Keratinocyte (primary cell): ENCODE measurements at regions not wholly inside any gene's neighbourhood (a gene's known extent, or its start where the extent isn't known, plus 50 kb on each side); places are given as distances from the start of the nearest gene placed in this dataset.

Experiments
- DNase-seq: peaks from one replicate; pipeline ENCODE4 v3.0.0-alpha.2; 2011; ENCODE audit warnings: low read depth, missing footprints, low spot score
- FAIRE-seq: peaks from 2 replicates; lab custom pipeline; 2011; peaks lifted over from hg19 to GRCh38; lab: Jason Lieb, UNC
- H2AFZ ChIP-seq: 2 replicates; pipeline ENCODE4 v1.6.0; 2012; ENCODE audit warnings: low read length, control low read depth, inconsistent platforms; ENCODE audit not compliant: control insufficient read depth
- H3K27ac ChIP-seq: 2 replicates; pipeline ENCODE4 v1.5.1; 2011; ENCODE audit warnings: low read length; ENCODE audit not compliant: control insufficient read depth, insufficient read depth
- H3K27me3 ChIP-seq: 3 replicates; pipeline ENCODE4 v1.6.0; 2011; ENCODE audit warnings: low read length; ENCODE audit not compliant: control insufficient read depth, insufficient read depth; ENCODE audit errors: extremely low read depth
- H3K36me3 ChIP-seq, 2 experiments: 2 replicates in 1 of 2; 3 replicates in 1 of 2; pipeline ENCODE4 v1.5.1; 2011; ENCODE audit warnings: low read length in 2 of 2, mild to moderate bottlenecking in 1 of 2; ENCODE audit not compliant: control insufficient read depth in 2 of 2, insufficient read depth in 2 of 2; ENCODE audit errors: extremely low read depth in 1 of 2
- H3K4me1 ChIP-seq: 3 replicates; pipeline ENCODE4 v1.5.1; 2011; ENCODE audit warnings: low read length; ENCODE audit not compliant: control insufficient read depth, insufficient read depth; ENCODE audit errors: extremely low read depth
- H3K4me2 ChIP-seq: 3 replicates; pipeline ENCODE4 v1.6.0; 2011; ENCODE audit warnings: low read depth, low read length; ENCODE audit not compliant: control insufficient read depth, insufficient read depth; ENCODE audit errors: extremely low read depth
- H3K4me3 ChIP-seq, 3 experiments: fragments of 200-600 bp in 1 of 3; sonication (generic) in 1 of 3; 2 replicates in 2 of 3; 3 replicates in 1 of 3; pipeline ENCODE4 v1.5.1; 2011 to 2016; ENCODE audit warnings: low read length in 3 of 3, mild to moderate bottlenecking in 3 of 3, control low read depth in 2 of 3, inconsistent platforms in 1 of 3, low read depth in 1 of 3, mixed read lengths in 1 of 3, mixed run types in 1 of 3, moderate library complexity in 1 of 3; ENCODE audit not compliant: control insufficient read depth in 2 of 3, insufficient read depth in 2 of 3; ENCODE audit errors: extremely low read depth in 1 of 3
- H3K79me2 ChIP-seq: 2 replicates; pipeline ENCODE4 v1.6.0; 2012; ENCODE audit warnings: low read length; ENCODE audit not compliant: control insufficient read depth, insufficient read depth
- H3K9ac ChIP-seq: 3 replicates; pipeline ENCODE4 v1.6.0; 2011; ENCODE audit warnings: low read length; ENCODE audit not compliant: control insufficient read depth, insufficient read depth; ENCODE audit errors: extremely low read depth
- H3K9me1 ChIP-seq: 3 replicates; pipeline ENCODE4 v1.6.0; 2011; ENCODE audit warnings: low read length; ENCODE audit not compliant: control insufficient read depth, insufficient read depth; ENCODE audit errors: extremely low read depth
- H3K9me3 ChIP-seq: 2 replicates; pipeline ENCODE4 v1.5.1; 2012; ENCODE audit warnings: low read depth, low read length; ENCODE audit not compliant: control insufficient read depth
- H4K20me1 ChIP-seq: 3 replicates; pipeline ENCODE4 v1.6.0; 2011; ENCODE audit warnings: low read length; ENCODE audit not compliant: control insufficient read depth, insufficient read depth; ENCODE audit errors: extremely low read depth
- CTCF ChIP-seq, 3 experiments: IDR thresholded peaks in 1 of 3; conservative IDR thresholded peaks in 1 of 3; optimal IDR thresholded peaks in 1 of 3; 2 replicates in 2 of 3; 3 replicates in 1 of 3; pipeline versions ENCODE3 to v1.5.1; 2011; ENCODE audit warnings: low read length in 3 of 3, mild to moderate bottlenecking in 3 of 3, moderate library complexity in 2 of 3, control low read depth in 1 of 3, inconsistent platforms in 1 of 3; ENCODE audit not compliant: insufficient read depth in 2 of 3; ENCODE audit errors: extremely low read depth in 1 of 3
- EZH2 ChIP-seq: IDR thresholded peaks from one replicate; pipeline ENCODE4 v1.6.1; 2012; ENCODE audit warnings: inconsistent platforms, mild to moderate bottlenecking, low read length, moderate library complexity
- dilution Hi-C: fragments of 300-500 bp; cut with MboI; formaldehyde crosslinking; loops from one replicate; pipeline ENCODE4 v1.7.0; 2020; ENCODE audit warnings: low sequenced_read_pairs; ENCODE audit not compliant: extremely low pct_ligation_motif_present

DNA sequence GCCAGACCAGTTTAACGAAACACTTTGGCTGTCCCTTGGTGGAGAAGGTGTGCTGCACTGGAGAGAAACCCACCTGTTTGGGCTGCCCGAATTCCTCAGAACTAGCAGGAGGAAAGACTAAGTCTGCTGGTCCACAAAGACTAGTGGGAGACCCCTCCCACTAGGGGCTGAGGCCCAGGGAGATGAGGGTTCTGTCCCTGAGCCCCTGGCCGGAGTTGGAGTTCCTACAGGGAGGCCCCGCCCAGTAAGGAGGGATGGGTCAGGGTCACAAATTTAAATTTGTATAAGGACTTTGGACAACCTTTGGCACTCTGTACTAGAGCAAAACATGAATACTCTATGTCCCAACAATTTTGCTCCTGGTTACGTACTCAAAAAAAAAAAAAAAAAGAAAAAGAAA is 200.8 kb upstream of the C11orf87 start:
- no peaks in the 10 kb centered on the region for H3K79me2 ChIP-seq
- H3K27me3 ChIP-seq, result no peaks in the 10 kb centered on the region
- no peaks in the 10 kb centered on the region for H4K20me1 ChIP-seq
- H3K27ac ChIP-seq, result no peak overlapping the region
- H3K4me1 ChIP-seq, result no peaks in the 10 kb centered on the region
- H2AFZ ChIP-seq, result no peak overlapping the region
- H3K9me1 ChIP-seq, result no peaks in the 10 kb centered on the region
- H3K4me2 ChIP-seq, result no peak overlapping the region
- TF ChIP-seq CTCF (optimal IDR thresholded peaks at IDR 0.05 in 1 of 3, IDR thresholded peaks at IDR 0.05 in 1 of 3, conservative IDR thresholded peaks at IDR 0.05 in 1 of 3; ENCODE audit: extremely low read depth in 1 of 3, insufficient read depth in 2 of 3, low read length in 3 of 3) (no peak), EZH2 (no peak)
- H3K9ac ChIP-seq, result no peak overlapping the region
- FAIRE-seq, result no peak
- no peaks in the 10 kb centered on the region for H3K9me3 ChIP-seq
- H3K4me3 ChIP-seq, result no peak overlapping the region
- H3K36me3 ChIP-seq, result no peaks in the 10 kb centered on the region
- no peak for DNase-seq
- dilution Hi-C loops, result no loop called here

- no peak overlapping the region for H3K4me3 ChIP-seq
- no peaks in the 10 kb centered on the region for H3K9me3 ChIP-seq
- TF ChIP-seq CTCF (optimal IDR thresholded peaks at IDR 0.05 in 1 of 3, IDR thresholded peaks at IDR 0.05 in 1 of 3, conservative IDR thresholded peaks at IDR 0.05 in 1 of 3; ENCODE audit: extremely low read depth in 1 of 3, insufficient read depth in 2 of 3, low read length in 3 of 3) (no peak), EZH2 (no peak)
- no peaks in the 10 kb centered on the region for H3K79me2 ChIP-seq
- no peaks in the 10 kb centered on the region for H4K20me1 ChIP-seq
- H3K27ac ChIP-seq, result no peak overlapping the region
- no peaks in the 10 kb centered on the region for H3K4me1 ChIP-seq
- H3K9ac ChIP-seq, result no peak overlapping the region
- DNase-seq (no peak), FAIRE-seq (no peak)
- H2AFZ ChIP-seq, result no peak overlapping the region
- H3K4me2 ChIP-seq, result no peak overlapping the region
- no peaks in the 10 kb centered on the region for H3K27me3 ChIP-seq
- dilution Hi-C loops, result no loop called here
- no peaks in the 10 kb centered on the region for H3K9me1 ChIP-seq
- no peaks in the 10 kb centered on the region for H3K36me3 ChIP-seq
Observed at GRCh38 chr11:109222761-109223160, 199.2 kb upstream of the C11orf87 start.
